Stomach (tissue), 8 donors: ENCODE measurements at regions not wholly inside any gene's neighbourhood (a gene's known extent, or its start where the extent isn't known, plus 50 kb on each side); places are given as distances from the start of the nearest gene placed in this dataset.
A peak's percentile ranks its signal among the peaks of the same experiment; 100 is the strongest.

ENCODE experiments used
- DNase-seq, 2 donors: peaks; one replicate each; pipeline versions ENCODE4 v3.0.0 to v3.0.0-alpha.2; 2013 to 2019
- H3K27ac ChIP-seq, 5 donors: fragments of 200-600 bp in 4 of 5; sonication (generic) in 4 of 5; one replicate each; pipeline ENCODE4 v1.5.1; 2013 to 2019; ENCODE audit warnings: mild to moderate bottlenecking in 1 of 5, moderate library complexity in 1 of 5
- H3K27me3 ChIP-seq, 3 donors: fragments of 200-600 bp; sonication (generic); one replicate each; pipeline ENCODE4 v1.5.1; 2017 to 2019; ENCODE audit warnings: mixed run types in 1 of 3
- H3K36me3 ChIP-seq, 4 donors: fragments of 200-600 bp; sonication (generic); 1 replicate in 3 of 4; 2 replicates in 1 of 4; pipeline ENCODE4 v1.5.1; 2016 to 2019
- H3K4me1 ChIP-seq, 4 donors: fragments of 200-600 bp; sonication (generic); one replicate each; pipeline ENCODE4 v1.5.1; 2016 to 2019
- H3K4me3 ChIP-seq, 4 donors: fragments of 200-600 bp; sonication (generic) in 3 of 4; one replicate each; pipeline ENCODE4 v1.5.1; 2016 to 2019; ENCODE audit warnings: mild to moderate bottlenecking in 1 of 4
- H3K9me3 ChIP-seq, 4 donors: fragments of 200-600 bp; sonication (generic); one replicate each; pipeline ENCODE4 v1.5.1; 2016 to 2019
- EP300 ChIP-seq: sonication (generic); formaldehyde crosslinking; IDR thresholded peaks from one replicate; pipeline ENCODE4 v1.6.1; 2017; ENCODE audit warnings: antibody characterized with exemption
- POLR2A ChIP-seq, 4 donors: fragments of 450-650 bp; IDR thresholded peaks; one replicate each; pipeline ENCODE4 v1.6.1; 2016; ENCODE audit warnings: antibody characterized with exemption in 4 of 4, control low read depth in 2 of 4, mild to moderate bottlenecking in 1 of 4, moderate library complexity in 1 of 4
- POLR2AphosphoS5 ChIP-seq, 3 donors: sonication (generic); formaldehyde crosslinking; IDR thresholded peaks; one replicate each; pipeline ENCODE4 v1.6.1; 2016; ENCODE audit warnings: antibody characterized with exemption in 3 of 3
- WGBS, 5 donors: extraction: QIAGEN DNeasy Blood & Tissue Kit in 3 of 5; methylation state at CpG; one replicate each; pipeline versions ENCODE4 v1.1.5 to v1.1.7; 2013 to 2018; 5-methylcytosine and 5-hydroxymethylcytosine counted together
- intact Hi-C: fragments of 100-400 bp; cut with DNase I; formaldehyde crosslinking; loops from one replicate; pipeline ENCODE4 v1.15.1; 2023; ENCODE audit warnings: low total_unique reads
- TF ChIP-seq, protein P1 (sequence below), 7 experiments: fragments of 450-650 bp in 4 of 7; fragments of 200-600 bp in 3 of 7; sonication (generic) in 3 of 7; IDR thresholded peaks; one replicate each; pipeline ENCODE4 v1.5.1; 2016 to 2019; ENCODE audit warnings: antibody characterized with exemption in 7 of 7, control low read depth in 2 of 7, mild to moderate bottlenecking in 1 of 7
- donor health status: healthy with polysubstance abuse.
- donor health status: Bipolar disorder and iron deficiency.
- donor health status: healthy.

DNA sequence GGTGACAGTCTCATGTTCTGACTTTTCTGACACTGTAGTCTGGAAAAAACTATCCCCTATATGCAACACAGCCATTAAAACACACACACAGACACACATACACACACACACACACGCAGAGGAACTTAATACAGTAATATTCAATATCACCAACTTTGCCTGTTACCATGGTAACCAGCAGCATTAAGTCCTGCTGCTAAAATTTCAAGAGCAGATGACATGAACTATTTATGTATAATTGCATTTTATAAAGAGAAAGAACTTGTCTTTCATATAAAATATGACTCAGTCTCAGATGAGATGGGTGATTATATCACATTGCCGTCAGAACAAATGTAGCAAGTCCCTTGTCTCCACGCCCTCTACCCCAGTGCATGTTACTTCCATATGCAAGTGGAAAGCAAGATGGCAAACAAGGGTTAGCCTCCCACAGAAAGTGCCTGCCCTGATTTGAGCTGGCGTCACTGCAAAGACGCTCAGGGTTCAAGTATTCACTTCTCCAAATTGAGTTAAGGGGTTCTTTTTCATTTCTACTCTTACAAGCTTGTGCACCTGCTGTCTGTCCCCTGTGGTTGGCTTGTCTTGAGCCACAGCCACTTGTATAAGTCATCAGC is 576.8 kb downstream of the UQCRFS1 start:
- peaks cover 0 to 18% (median 4%) of the 10 kb centered on the region in 4 donors for H3K9me3 ChIP-seq
- TF ChIP-seq POLR2AphosphoS5 (IDR thresholded peaks at IDR 0.05) (no peak), POLR2A (IDR thresholded peaks at IDR 0.05) (no peak), EP300 (no peak)
- TF ChIP-seq, protein P1, sequence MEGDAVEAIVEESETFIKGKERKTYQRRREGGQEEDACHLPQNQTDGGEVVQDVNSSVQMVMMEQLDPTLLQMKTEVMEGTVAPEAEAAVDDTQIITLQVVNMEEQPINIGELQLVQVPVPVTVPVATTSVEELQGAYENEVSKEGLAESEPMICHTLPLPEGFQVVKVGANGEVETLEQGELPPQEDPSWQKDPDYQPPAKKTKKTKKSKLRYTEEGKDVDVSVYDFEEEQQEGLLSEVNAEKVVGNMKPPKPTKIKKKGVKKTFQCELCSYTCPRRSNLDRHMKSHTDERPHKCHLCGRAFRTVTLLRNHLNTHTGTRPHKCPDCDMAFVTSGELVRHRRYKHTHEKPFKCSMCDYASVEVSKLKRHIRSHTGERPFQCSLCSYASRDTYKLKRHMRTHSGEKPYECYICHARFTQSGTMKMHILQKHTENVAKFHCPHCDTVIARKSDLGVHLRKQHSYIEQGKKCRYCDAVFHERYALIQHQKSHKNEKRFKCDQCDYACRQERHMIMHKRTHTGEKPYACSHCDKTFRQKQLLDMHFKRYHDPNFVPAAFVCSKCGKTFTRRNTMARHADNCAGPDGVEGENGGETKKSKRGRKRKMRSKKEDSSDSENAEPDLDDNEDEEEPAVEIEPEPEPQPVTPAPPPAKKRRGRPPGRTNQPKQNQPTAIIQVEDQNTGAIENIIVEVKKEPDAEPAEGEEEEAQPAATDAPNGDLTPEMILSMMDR (IDR thresholded peaks at IDR 0.05), result no peak
- intact Hi-C loops, result no loop called here
- H3K27ac ChIP-seq, result no peak overlapping the region
- no peaks in the 10 kb centered on the region for H3K4me1 ChIP-seq
- DNase-seq, result no peak
- 70 to 83% (median 75%) methylated on average over 5 of the region's 5 CpGs for WGBS, 5 donors
- H3K4me3 ChIP-seq, result no peak overlapping the region
- H3K27me3 ChIP-seq, result no peaks in the 10 kb centered on the region
- H3K36me3 ChIP-seq, result no peaks in the 10 kb centered on the region

DNA sequence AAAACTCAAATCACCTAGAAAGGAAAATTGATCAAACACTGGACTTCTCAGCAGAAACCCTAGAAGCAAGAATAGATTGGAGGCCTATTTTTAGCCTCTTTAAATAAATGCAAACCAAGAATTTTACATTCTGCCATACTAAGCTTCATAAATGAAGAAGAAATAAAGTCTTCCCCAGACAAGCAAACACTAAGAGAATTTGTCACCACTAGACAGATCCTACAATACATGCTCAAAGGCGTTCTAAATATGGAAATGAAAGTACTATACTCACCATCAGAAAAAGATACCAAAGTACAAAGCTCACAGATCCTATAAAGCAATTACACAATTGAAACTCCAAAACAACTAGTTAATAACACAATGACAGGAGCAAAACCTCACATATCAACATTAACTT is 578.1 kb downstream of the UQCRFS1 start:
- intact Hi-C loops, result no loop called here
- Histone ChIP-seq H3K27ac (no peak overlapping the region), H3K27me3 (no peaks in the 10 kb centered on the region), H3K4me1 (no peaks in the 10 kb centered on the region), H3K36me3 (no peaks in the 10 kb centered on the region), H3K9me3 (peaks cover 0 to 18% (median 4%) of the 10 kb centered on the region in 4 donors), H3K4me3 (no peak overlapping the region)
- TF ChIP-seq EP300, result no peak
- TF ChIP-seq POLR2AphosphoS5 (IDR thresholded peaks at IDR 0.05), result no peak
- no peak for TF ChIP-seq POLR2A (IDR thresholded peaks at IDR 0.05)
- TF ChIP-seq, protein P1 (IDR thresholded peaks at IDR 0.05), result no peak
- WGBS, 5 donors, result 55 to 77% (median 71%) methylated on average over 1 of the region's 1 CpG
- no peak for DNase-seq

DNA sequence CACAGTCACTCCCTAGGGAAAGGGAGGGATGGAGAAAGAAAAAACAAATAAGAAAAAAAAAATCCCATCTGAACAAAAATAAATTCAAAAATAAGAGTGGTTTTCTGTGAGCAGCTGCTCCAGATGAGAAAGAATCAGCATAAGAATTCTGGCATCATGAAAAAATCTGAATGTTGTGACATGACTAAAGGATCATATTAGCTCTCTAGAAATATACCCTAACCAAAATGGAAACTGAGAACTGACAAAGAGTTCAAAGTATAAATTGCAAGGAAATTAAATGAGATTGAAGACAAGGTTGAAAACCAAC is 579.0 kb downstream of the UQCRFS1 start:
- Histone ChIP-seq H3K36me3 (no peaks in the 10 kb centered on the region), H3K4me3 (no peak overlapping the region), H3K27ac (no peak overlapping the region), H3K9me3 (peaks cover 0 to 25% (median 4%) of the 10 kb centered on the region in 4 donors), H3K27me3 (no peaks in the 10 kb centered on the region), H3K4me1 (no peaks in the 10 kb centered on the region)
- no peak for TF ChIP-seq EP300
- no peak for TF ChIP-seq POLR2AphosphoS5 (IDR thresholded peaks at IDR 0.05)
- no peak for TF ChIP-seq POLR2A (IDR thresholded peaks at IDR 0.05)
- TF ChIP-seq, protein P1 (IDR thresholded peaks at IDR 0.05), result no peak
- intact Hi-C loops, result no loop called here
- DNase-seq, result no peak

DNA sequence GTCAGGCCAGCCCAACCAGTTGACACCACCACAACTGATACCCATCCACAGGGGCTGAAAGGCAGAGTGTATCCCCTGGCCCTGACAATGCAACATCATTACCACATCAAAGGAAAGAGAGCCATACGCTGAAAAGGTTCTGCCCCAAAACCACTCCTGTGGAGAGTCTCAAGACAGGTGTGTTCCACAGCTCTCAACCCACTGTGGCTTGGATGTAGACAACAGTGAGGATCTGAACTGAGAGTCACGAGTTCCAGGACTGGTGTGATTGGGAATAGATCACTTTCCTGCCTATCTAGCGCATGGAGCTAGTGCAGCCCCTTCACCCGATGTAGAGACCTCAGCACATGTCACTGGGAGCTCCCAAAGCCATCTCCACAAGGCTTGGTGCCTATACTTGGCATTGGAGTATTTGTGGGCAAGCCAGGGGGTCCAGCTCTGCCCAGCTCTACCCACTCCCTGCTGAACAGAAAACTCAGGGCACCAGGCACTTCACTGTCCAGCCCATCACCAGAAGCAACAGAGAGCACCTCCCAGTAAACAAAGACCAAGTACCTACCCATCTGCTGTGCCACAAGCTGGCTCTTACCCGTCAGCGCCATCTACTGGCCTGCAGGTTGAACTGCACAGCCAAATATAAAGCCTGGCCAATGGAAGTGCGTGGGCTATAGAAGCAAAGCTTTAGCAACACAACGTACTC is 579.5 kb downstream of the UQCRFS1 start:
- Histone ChIP-seq H3K27me3 (no peaks in the 10 kb centered on the region), H3K9me3 (peaks cover 0 to 26% (median 4%) of the 10 kb centered on the region in 4 donors), H3K36me3 (no peaks in the 10 kb centered on the region), H3K4me1 (no peaks in the 10 kb centered on the region), H3K4me3 (no peak overlapping the region), H3K27ac (no peak overlapping the region)
- TF ChIP-seq POLR2AphosphoS5 (IDR thresholded peaks at IDR 0.05) (no peak), EP300 (no peak), POLR2A (IDR thresholded peaks at IDR 0.05) (no peak)
- TF ChIP-seq, protein P1 (IDR thresholded peaks at IDR 0.05), result peak in 4 of 7 experiments; percentile 29 to 63 (median 42)
- intact Hi-C loops, result no loop called here
- 31 to 43% (median 38%) methylated on average over 8 of the region's 8 CpGs for WGBS, 5 donors
- peak in 1 of 2 donors; percentile 80 for DNase-seq
